SK-N-SH (cell line): ENCODE measurements at regions not wholly inside any gene's neighbourhood (a gene's known extent, or its start where the extent isn't known, plus 50 kb on each side); places are given as distances from the start of the nearest gene placed in this dataset.
"Not testable (repeated sequence)": the region's sequence is repeated elsewhere in the genome, so short reads cannot be mapped to it uniquely, and the experiment has no call there.

ENCODE experiments used
- CTCF ChIA-PET: fragments of 300-600, 350-600 bp; formaldehyde crosslinking; extraction: SDS; loops from one replicate; lab custom pipeline; 2021; lab: Yijun Ruan, JAX
- POLR2A ChIA-PET: fragments of 350-600 bp; sonication (Branson Sonifier 250); formaldehyde crosslinking; extraction: SDS; loops from one replicate; lab custom pipeline; 2020; ENCODE audit warnings: antibody characterized with exemption, inconsistent platforms; lab: Yijun Ruan, JAX
- DNase-seq: peaks from one replicate; pipeline ENCODE4 v3.0.0; 2012
- H2AFZ ChIP-seq: fragments of 200-600 bp; sonication (generic); 2 replicates; pipeline ENCODE4 v1.8.1; 2016; ENCODE audit warnings: antibody characterized with exemption, mild to moderate bottlenecking, low read depth
- H3F3A ChIP-seq: fragments of 200-600 bp; sonication (generic); replicated peaks from 2 replicates; pipeline ENCODE3; 2016; ENCODE audit warnings: antibody characterized with exemption, mild to moderate bottlenecking; ENCODE audit not compliant: insufficient read depth
- H3K27ac ChIP-seq, 2 experiments: fragments of 200-500 bp in 1 of 2; fragments of 200-600 bp in 1 of 2; sonication (Bioruptor generic) in 1 of 2; sonication (generic), shearing (Covaris generic) in 1 of 2; 2 replicates each; pipeline versions ENCODE4 v1.5.1 to v1.6.1; 2014 to 2016; ENCODE audit warnings: low read depth in 2 of 2, inconsistent platforms in 1 of 2, low read length in 1 of 2, mild to moderate bottlenecking in 1 of 2, mixed read lengths in 1 of 2
- H3K27me3 ChIP-seq: fragments of 200-600 bp; sonication (generic), shearing (Covaris generic); 2 replicates; pipeline ENCODE4 v1.6.1; 2016; ENCODE audit warnings: mixed run types; ENCODE audit not compliant: insufficient read depth
- H3K36me3 ChIP-seq, 2 experiments: fragments of 200-500 bp in 1 of 2; fragments of 200-600 bp in 1 of 2; sonication (Bioruptor generic) in 1 of 2; sonication (generic) in 1 of 2; replicated peaks in 1 of 2; 2 replicates each; pipeline versions ENCODE3 to v1.5.1; 2014 to 2016; ENCODE audit warnings: low read length in 1 of 2, mild to moderate bottlenecking in 1 of 2; ENCODE audit not compliant: insufficient read depth in 2 of 2, control insufficient read depth in 1 of 2
- H3K4me1 ChIP-seq, 2 experiments: fragments of 200-500 bp in 1 of 2; fragments of 200-600 bp in 1 of 2; sonication (Bioruptor generic) in 1 of 2; sonication (generic), shearing (Covaris generic) in 1 of 2; 2 replicates each; pipeline versions ENCODE4 v1.5.1 to v1.6.1; 2014 to 2016; ENCODE audit warnings: low read depth in 1 of 2, low read length in 1 of 2, mixed run types in 1 of 2; ENCODE audit not compliant: insufficient read depth in 2 of 2, control insufficient read depth in 1 of 2
- H3K4me2 ChIP-seq: fragments of 200-600 bp; sonication (generic), shearing (Covaris generic); 2 replicates; pipeline ENCODE4 v1.6.1; 2017; ENCODE audit warnings: mixed run types
- H3K4me3 ChIP-seq, 2 experiments: fragments of 200-500 bp in 1 of 2; fragments of 200-600 bp in 1 of 2; sonication (Bioruptor generic) in 1 of 2; sonication (generic), shearing (Covaris generic) in 1 of 2; 2 replicates each; pipeline versions ENCODE4 v1.5.1 to v1.8.1; 2014 to 2016; ENCODE audit warnings: low read depth in 2 of 2, inconsistent platforms in 1 of 2, low read length in 1 of 2, mild to moderate bottlenecking in 1 of 2, mixed read lengths in 1 of 2, moderate library complexity in 1 of 2
- H3K79me2 ChIP-seq: fragments of 200-600 bp; sonication (generic); 2 replicates; pipeline ENCODE4 v1.8.1; 2017; ENCODE audit warnings: mild to moderate bottlenecking; ENCODE audit not compliant: insufficient read depth
- H3K9ac ChIP-seq: fragments of 200-600 bp; sonication (generic); 2 replicates; pipeline ENCODE4 v1.6.1; 2017; ENCODE audit warnings: mixed run types
- H3K9me2 ChIP-seq: fragments of 200-600 bp; sonication (generic); 2 replicates; pipeline ENCODE4 v1.6.1; 2017; ENCODE audit warnings: mixed run types
- H3K9me3 ChIP-seq: fragments of 200-600 bp; sonication (generic); 2 replicates; pipeline ENCODE4 v1.6.1; 2017; ENCODE audit warnings: mixed run types, mild to moderate bottlenecking, moderate library complexity
- H4K20me1 ChIP-seq: fragments of 200-600 bp; sonication (generic); 2 replicates; pipeline ENCODE4 v1.6.1; 2017; ENCODE audit warnings: mild to moderate bottlenecking, mixed run types; ENCODE audit not compliant: insufficient read depth
- ELF1 ChIP-seq: IDR thresholded peaks from 2 replicates; pipeline ENCODE4 v1.4.0; 2012
- MAX ChIP-seq: IDR thresholded peaks from 2 replicates; pipeline ENCODE4 v1.4.0; 2012; ENCODE audit warnings: low read depth
- NFIC ChIP-seq: IDR thresholded peaks from 2 replicates; pipeline ENCODE4 v1.4.0; 2012; ENCODE audit warnings: borderline replicate concordance
- NRF1 ChIP-seq: IDR thresholded peaks from 2 replicates; pipeline ENCODE4 v1.6.1; 2012; ENCODE audit warnings: low read depth, mild to moderate bottlenecking, low read length
- RFX5 ChIP-seq: IDR thresholded peaks from 2 replicates; pipeline ENCODE4 v1.6.1; 2012; ENCODE audit warnings: mild to moderate bottlenecking, improper control_type of control experiment, low read length
- SMC3 ChIP-seq: IDR thresholded peaks from 2 replicates; pipeline ENCODE4 v1.6.1; 2012; ENCODE audit warnings: low read depth, low read length, improper control_type of control experiment
- YY1 ChIP-seq: IDR thresholded peaks from 2 replicates; pipeline ENCODE4 v1.4.0; 2012; ENCODE audit warnings: low read depth, mild to moderate bottlenecking
- WGBS: methylation state at CpG from one replicate; pipeline ENCODE4 v1.1.6; 2017; ENCODE audit warnings: low lambda C conversion rate; 5-methylcytosine and 5-hydroxymethylcytosine counted together
- TF ChIP-seq, protein P1 (sequence below): fragments of 150-350 bp; IDR thresholded peaks from 2 replicates; pipeline ENCODE4 v1.6.1; 2017; ENCODE audit warnings: antibody characterized with exemption, low read length, low read depth, borderline replicate concordance
- TF ChIP-seq, protein P2 (sequence below): IDR thresholded peaks from 2 replicates; pipeline ENCODE4 v1.4.0; 2012; ENCODE audit warnings: low read depth, borderline replicate concordance
- TF ChIP-seq, protein P3 (sequence below): IDR thresholded peaks from 2 replicates; pipeline ENCODE4; 2012

DNA sequence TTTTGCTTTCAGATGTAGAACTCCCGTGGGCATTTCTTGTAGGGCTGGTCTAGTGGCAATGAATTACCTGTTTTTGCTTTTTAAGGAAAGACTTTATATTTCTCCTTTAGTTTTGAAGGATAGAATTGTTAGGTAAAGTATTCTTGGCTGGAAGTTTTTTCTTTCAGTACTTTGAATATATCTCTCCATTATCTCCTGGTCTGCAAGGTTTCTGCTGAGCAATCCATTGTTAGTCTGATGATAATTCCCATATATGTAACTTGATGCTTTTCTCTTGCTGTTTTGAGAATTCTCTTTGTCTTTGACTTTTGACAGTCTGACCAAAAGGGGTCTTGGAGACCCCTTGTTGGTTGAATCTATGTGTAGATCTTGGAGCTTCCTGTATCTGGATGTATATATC is 198.1 kb downstream of the TMEM167A start (continued):
- TF ChIP-seq SMC3, result no peak
- TF ChIP-seq, protein P1, sequence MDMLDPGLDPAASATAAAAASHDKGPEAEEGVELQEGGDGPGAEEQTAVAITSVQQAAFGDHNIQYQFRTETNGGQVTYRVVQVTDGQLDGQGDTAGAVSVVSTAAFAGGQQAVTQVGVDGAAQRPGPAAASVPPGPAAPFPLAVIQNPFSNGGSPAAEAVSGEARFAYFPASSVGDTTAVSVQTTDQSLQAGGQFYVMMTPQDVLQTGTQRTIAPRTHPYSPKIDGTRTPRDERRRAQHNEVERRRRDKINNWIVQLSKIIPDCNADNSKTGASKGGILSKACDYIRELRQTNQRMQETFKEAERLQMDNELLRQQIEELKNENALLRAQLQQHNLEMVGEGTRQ, result no peak

DNA sequence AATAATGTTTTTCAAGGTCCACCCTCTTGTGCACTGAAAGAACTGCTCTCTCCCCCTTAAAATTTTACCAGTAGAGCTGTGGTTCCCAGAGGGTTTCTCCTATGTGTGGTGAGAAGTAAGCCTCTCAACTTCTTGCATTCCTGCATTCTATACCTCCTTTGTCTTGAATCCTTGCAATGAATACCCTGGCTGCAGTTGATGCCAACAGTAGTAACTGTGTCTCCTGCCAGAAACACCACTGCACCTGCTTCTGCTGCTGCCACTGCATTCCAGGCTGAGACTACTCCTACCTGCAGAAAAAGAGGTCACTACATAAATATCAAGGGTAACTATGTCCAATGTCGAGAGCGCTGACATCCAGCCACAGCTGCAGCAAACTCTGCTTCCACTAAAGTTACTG is 203.7 kb downstream of the TMEM167A start:
- no peak overlapping the region for H3K4me3 ChIP-seq
- WGBS, result 13% methylated on average over 2 of the region's 2 CpGs
- POLR2A ChIA-PET, result no interaction called here
- H3K9ac ChIP-seq, result no peak overlapping the region
- no peaks in the 10 kb centered on the region for H3K27me3 ChIP-seq
- DNase-seq, result no peak
- no peaks in the 10 kb centered on the region for H3F3A ChIP-seq
- CTCF ChIA-PET, result interaction anchor here (1.1 kb wide), 1 partner anchor 15 kb away, joined by 4 read pairs; no protein-coding TSS in a partner anchor
- no peaks in the 10 kb centered on the region for H3K9me3 ChIP-seq
- no peaks in the 10 kb centered on the region for H3K9me2 ChIP-seq
- H3K79me2 ChIP-seq, result no peaks in the 10 kb centered on the region
- no peak for TF ChIP-seq MAX
- TF ChIP-seq NFIC, result no peak
- TF ChIP-seq, protein P2, sequence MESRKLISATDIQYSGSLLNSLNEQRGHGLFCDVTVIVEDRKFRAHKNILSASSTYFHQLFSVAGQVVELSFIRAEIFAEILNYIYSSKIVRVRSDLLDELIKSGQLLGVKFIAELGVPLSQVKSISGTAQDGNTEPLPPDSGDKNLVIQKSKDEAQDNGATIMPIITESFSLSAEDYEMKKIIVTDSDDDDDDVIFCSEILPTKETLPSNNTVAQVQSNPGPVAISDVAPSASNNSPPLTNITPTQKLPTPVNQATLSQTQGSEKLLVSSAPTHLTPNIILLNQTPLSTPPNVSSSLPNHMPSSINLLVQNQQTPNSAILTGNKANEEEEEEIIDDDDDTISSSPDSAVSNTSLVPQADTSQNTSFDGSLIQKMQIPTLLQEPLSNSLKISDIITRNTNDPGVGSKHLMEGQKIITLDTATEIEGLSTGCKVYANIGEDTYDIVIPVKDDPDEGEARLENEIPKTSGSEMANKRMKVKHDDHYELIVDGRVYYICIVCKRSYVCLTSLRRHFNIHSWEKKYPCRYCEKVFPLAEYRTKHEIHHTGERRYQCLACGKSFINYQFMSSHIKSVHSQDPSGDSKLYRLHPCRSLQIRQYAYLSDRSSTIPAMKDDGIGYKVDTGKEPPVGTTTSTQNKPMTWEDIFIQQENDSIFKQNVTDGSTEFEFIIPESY, result no peak
- no peak for TF ChIP-seq ELF1
- no peak for TF ChIP-seq NRF1
- no peak for TF ChIP-seq RFX5
- no peak for TF ChIP-seq SMC3
- TF ChIP-seq, protein P3, sequence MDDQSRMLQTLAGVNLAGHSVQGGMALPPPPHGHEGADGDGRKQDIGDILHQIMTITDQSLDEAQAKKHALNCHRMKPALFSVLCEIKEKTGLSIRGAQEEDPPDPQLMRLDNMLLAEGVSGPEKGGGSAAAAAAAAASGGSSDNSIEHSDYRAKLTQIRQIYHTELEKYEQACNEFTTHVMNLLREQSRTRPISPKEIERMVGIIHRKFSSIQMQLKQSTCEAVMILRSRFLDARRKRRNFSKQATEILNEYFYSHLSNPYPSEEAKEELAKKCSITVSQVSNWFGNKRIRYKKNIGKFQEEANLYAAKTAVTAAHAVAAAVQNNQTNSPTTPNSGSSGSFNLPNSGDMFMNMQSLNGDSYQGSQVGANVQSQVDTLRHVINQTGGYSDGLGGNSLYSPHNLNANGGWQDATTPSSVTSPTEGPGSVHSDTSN, result no peak
- TF ChIP-seq YY1, result no peak
- H2AFZ ChIP-seq, result no peak overlapping the region
- no peak overlapping the region for H3K4me2 ChIP-seq
- no peaks in the 10 kb centered on the region for H3K4me1 ChIP-seq
- H3K27ac ChIP-seq, result no peak overlapping the region
- H4K20me1 ChIP-seq, result no peaks in the 10 kb centered on the region
- no peaks in the 10 kb centered on the region for H3K36me3 ChIP-seq

GRCh38 chr5:82872321-82873288 is 204.6 kb downstream of the TMEM167A start:
- H3K9me3 ChIP-seq, H3K4me3 ChIP-seq, H3K36me3 ChIP-seq, H3K4me2 ChIP-seq, H3K27me3 ChIP-seq, H3K4me1 ChIP-seq, H3K79me2 ChIP-seq, H2AFZ ChIP-seq, H3K9me2 ChIP-seq, H3F3A ChIP-seq, H3K27ac ChIP-seq, DNase-seq, H4K20me1 ChIP-seq, POLR2A ChIA-PET, H3K9ac ChIP-seq: not testable (repeated sequence)
- WGBS, result 77% methylated on average over 20 of the region's 30 CpGs
- CTCF ChIA-PET, result interaction anchor here (1.1 kb wide), 1 partner anchor 14 kb away, joined by 4 read pairs; no protein-coding TSS in a partner anchor
